Activated CD4-positive, alpha-beta T cell treated with anti-CD3 and anti-CD28 coated beads for 4 hours (primary cell): ENCODE measurements at regions not wholly inside any gene's neighbourhood (a gene's known extent, or its start where the extent isn't known, plus 50 kb on each side); places are given as distances from the start of the nearest gene placed in this dataset.
"Not testable (repeated sequence)": the region's sequence is repeated elsewhere in the genome, so short reads cannot be mapped to it uniquely, and the experiment has no call there.

Source experiments
- DNase-seq, 2 donors: peaks; one replicate each; pipeline ENCODE4 v3.0.0-alpha.2; 2020

- no peak for DNase-seq
Measured at GRCh38 chr2:143942486-143942885, 577.4 kb downstream of the ZEB2 start.

- DNase-seq = no peak
Measured at GRCh38 chr2:143940720-143941119, 579.2 kb downstream of the ZEB2 start.

- DNase-seq = no peak
Measured at GRCh38 chr2:143939626-143940330, 580.1 kb downstream of the ZEB2 start.

GRCh38 chr2:143937723-143938350 is 582.1 kb downstream of the ZEB2 start:
- no peak for DNase-seq

GRCh38 chr2:143936848-143937722 is 582.8 kb downstream of the ZEB2 start:
- peak in 1 of 2 donors; percentile 35 for DNase-seq

GRCh38 chr2:143936538-143936847 is 583.4 kb downstream of the ZEB2 start:
- DNase-seq = no peak

GRCh38 chr2:143935482-143935752 is 584.5 kb downstream of the ZEB2 start:
- DNase-seq = no peak

- DNase-seq = no peak
Measured at GRCh38 chr2:143934626-143935481, 585.1 kb downstream of the ZEB2 start.

- DNase-seq = no peak
Measured at GRCh38 chr2:143933946-143934569, 585.9 kb downstream of the ZEB2 start.

GRCh38 chr2:143930891-143931290 is 589.0 kb downstream of the ZEB2 start:
- DNase-seq = no peak

GRCh38 chr2:143928613-143929012 is 591.3 kb downstream of the ZEB2 start:
- no peak for DNase-seq

- DNase-seq = no peak
Measured at GRCh38 chr2:143928184-143928583, 591.7 kb downstream of the ZEB2 start.

- no peak for DNase-seq
Measured at GRCh38 chr2:143926736-143927135, 593.2 kb downstream of the ZEB2 start.

- DNase-seq = not testable (repeated sequence)
Measured at GRCh38 chr2:143922261-143922830, 597.6 kb downstream of the ZEB2 start.

GRCh38 chr2:143918465-143918989 is 601.4 kb downstream of the ZEB2 start:
- DNase-seq = no peak

- no peak for DNase-seq
Measured at GRCh38 chr2:143916781-143917180, 603.1 kb downstream of the ZEB2 start.

- no peak for DNase-seq
Measured at GRCh38 chr2:143909577-143910353, 610.2 kb downstream of the ZEB2 start.

- no peak for DNase-seq
Measured at GRCh38 chr2:143908843-143909242, 611.1 kb downstream of the ZEB2 start.

- DNase-seq = no peak
Measured at GRCh38 chr2:143907801-143908200, 612.1 kb downstream of the ZEB2 start.

- no peak for DNase-seq
Measured at GRCh38 chr2:143906850-143907249, 613.1 kb downstream of the ZEB2 start.

GRCh38 chr2:143905587-143905986 is 614.3 kb downstream of the ZEB2 start:
- DNase-seq = no peak
